ENCODE measurements at regions not wholly inside any gene's neighbourhood (a gene's known extent, or its start where the extent isn't known, plus 50 kb on each side); places are given as distances from the start of the nearest gene placed in this dataset.

- TF ChIP-seq ZNF664 (tag by site-specific recombination; IDR thresholded peaks at IDR 0.05) (no peak), TCF7L2 (IDR thresholded peaks at IDR 0.05; ENCODE audit: borderline replicate concordance, low read depth, low read length) (no peak), ZNF645 (tag by site-specific recombination; IDR thresholded peaks at IDR 0.05) (no peak)
Measured at GRCh38 chr2:52794581-52794980, 973.0 kb upstream of the CHAC2 start (continued).

- CTCF ChIA-PET: interaction anchor here (0.6 kb wide), 1 partner anchor 701 kb away, joined by 4 read pairs; no protein-coding TSS in a partner anchor
- Histone ChIP-seq H3K4me3 (ENCODE audit: low read depth, low read length) (no peak overlapping the region), H3K27ac (ENCODE audit: extremely low read depth, low read depth, low read length) (no peak overlapping the region), H3K9me3 (ENCODE audit: control insufficient read depth, insufficient read depth, low read depth, low read length) (no peaks in the 10 kb centered on the region), H3K36me3 (ENCODE audit: control insufficient read depth in 2 of 2, insufficient read depth in 1 of 2, low read length in 2 of 2) (no peaks in the 10 kb centered on the region), H3K4me1 (ENCODE audit: control insufficient read depth, insufficient read depth, low read length) (no peaks in the 10 kb centered on the region)
- TF ChIP-seq ZNF549 (tag by site-specific recombination; IDR thresholded peaks at IDR 0.05) (no peak), ZNF501 (tag by site-specific recombination; IDR thresholded peaks at IDR 0.05) (no peak), ZNF121 (tag by site-specific recombination; IDR thresholded peaks at IDR 0.05) (no peak), PATZ1 (tag by site-specific recombination; IDR thresholded peaks at IDR 0.05) (no peak), HIC1 (tag by site-specific recombination; IDR thresholded peaks at IDR 0.05) (no peak), BCL6B (tag by site-specific recombination; IDR thresholded peaks at IDR 0.05) (no peak), ZBTB10 (tag by site-specific recombination; IDR thresholded peaks at IDR 0.05) (no peak), ZNF639 (tag by site-specific recombination; IDR thresholded peaks at IDR 0.05) (no peak), ZNF24 (tag by site-specific recombination; IDR thresholded peaks at IDR 0.05) (no peak)
- POLR2A ChIA-PET: no interaction called here
Measured at GRCh38 chr2:52779446-52779845, 988.2 kb upstream of the CHAC2 start.

- Histone ChIP-seq H3K27ac (ENCODE audit: extremely low read depth, low read depth, low read length) (no peak overlapping the region), H3K4me3 (ENCODE audit: low read depth, low read length) (no peak overlapping the region), H3K36me3 (ENCODE audit: control insufficient read depth in 2 of 2, insufficient read depth in 1 of 2, low read length in 2 of 2) (no peaks in the 10 kb centered on the region), H3K4me1 (ENCODE audit: control insufficient read depth, insufficient read depth, low read length) (no peaks in the 10 kb centered on the region), H3K9me3 (ENCODE audit: control insufficient read depth, insufficient read depth, low read depth, low read length) (no peaks in the 10 kb centered on the region)
- POLR2A ChIA-PET: no interaction called here
- CTCF ChIA-PET: no interaction called here
- TF ChIP-seq ZNF121 (tag by site-specific recombination; IDR thresholded peaks at IDR 0.05) (no peak), ZBTB21 (tag by site-specific recombination; IDR thresholded peaks at IDR 0.05) (no peak), ZNF777 (tag by site-specific recombination; IDR thresholded peaks at IDR 0.05; ENCODE audit: borderline replicate concordance) (no peak)
Measured at GRCh38 chr2:52776571-52776970, 991.0 kb upstream of the CHAC2 start.
